HG02763 (cell line): ENCODE measurements at regions not wholly inside any gene's neighbourhood (a gene's known extent, or its start where the extent isn't known, plus 50 kb on each side); places are given as distances from the start of the nearest gene placed in this dataset.
"Not testable (repeated sequence)": the region's sequence is repeated elsewhere in the genome, so short reads cannot be mapped to it uniquely, and the experiment has no call there.

Experiments
- ATAC-seq: cut with Tn5 transposase; IDR thresholded peaks from one replicate; pipeline ENCODE4 v1.9.1; 2021; ENCODE audit warnings: mild to moderate bottlenecking, moderate library complexity; ENCODE audit not compliant: unreplicated experiment

- no peak for ATAC-seq
These were observed 116.4 kb downstream of the SLC17A6 start for GRCh38 chr11:22454461-22455090.

GRCh38 chr11:22449441-22449840, 111.3 kb downstream of the SLC17A6 start:
- no peak for ATAC-seq

GRCh38 chr11:22444076-22444475, 105.9 kb downstream of the SLC17A6 start:
- ATAC-seq, result no peak

GRCh38 chr11:22441831-22442230, 103.7 kb downstream of the SLC17A6 start:
- ATAC-seq, result no peak

GRCh38 chr11:22435582-22435981, 97.4 kb downstream of the SLC17A6 start:
- not testable (repeated sequence) for ATAC-seq

GRCh38 chr11:22433517-22433916, 95.3 kb downstream of the SLC17A6 start:
- ATAC-seq, result no peak

- ATAC-seq, result no peak
These were observed 94.9 kb downstream of the SLC17A6 start for GRCh38 chr11:22433094-22433455.

GRCh38 chr11:22432291-22433093, 94.3 kb downstream of the SLC17A6 start:
- no peak for ATAC-seq

GRCh38 chr11:22431106-22431505, 92.9 kb downstream of the SLC17A6 start:
- no peak for ATAC-seq

GRCh38 chr11:22430639-22431038, 92.5 kb downstream of the SLC17A6 start:
- ATAC-seq, result no peak

- no peak for ATAC-seq
These were observed 92.0 kb downstream of the SLC17A6 start for GRCh38 chr11:22430141-22430541.
